Activated effector memory CD4-positive, alpha-beta T cell treated with Interleukin-2 at 50 U/mL for 16 hours (primary cell): ENCODE measurements at regions not wholly inside any gene's neighbourhood (a gene's known extent, or its start where the extent isn't known, plus 50 kb on each side); places are given as distances from the start of the nearest gene placed in this dataset.
A peak's percentile ranks its signal among the peaks of the same experiment; 100 is the strongest.
"Not testable (repeated sequence)": the region's sequence is repeated elsewhere in the genome, so short reads cannot be mapped to it uniquely, and the experiment has no call there.

Source experiments
- DNase-seq: peaks from one replicate; pipeline ENCODE4 v3.0.0-alpha.2; 2020

GRCh38 chr1:19024532-19024931 is 68.1 kb upstream of the IFFO2 start:
- DNase-seq, result no peak

DNA sequence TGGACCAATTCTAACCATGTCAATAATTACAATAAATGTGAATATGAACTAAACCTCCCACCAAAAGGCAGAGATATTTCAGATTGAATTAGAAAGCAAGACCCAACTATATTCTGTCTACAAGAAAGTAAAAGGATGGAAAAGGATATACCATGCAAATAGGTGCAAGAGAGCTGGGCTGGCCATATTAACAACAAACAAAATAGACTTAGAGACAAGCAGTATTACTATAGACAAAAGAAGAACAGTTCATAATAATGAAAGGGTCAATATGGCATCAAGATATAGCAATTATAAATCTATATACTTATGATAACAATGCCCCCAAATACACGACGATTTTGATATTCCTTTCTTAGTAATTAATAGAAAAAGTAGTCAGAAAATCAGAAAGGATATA is 67.3 kb upstream of the IFFO2 start:
- DNase-seq, result no peak

DNA sequence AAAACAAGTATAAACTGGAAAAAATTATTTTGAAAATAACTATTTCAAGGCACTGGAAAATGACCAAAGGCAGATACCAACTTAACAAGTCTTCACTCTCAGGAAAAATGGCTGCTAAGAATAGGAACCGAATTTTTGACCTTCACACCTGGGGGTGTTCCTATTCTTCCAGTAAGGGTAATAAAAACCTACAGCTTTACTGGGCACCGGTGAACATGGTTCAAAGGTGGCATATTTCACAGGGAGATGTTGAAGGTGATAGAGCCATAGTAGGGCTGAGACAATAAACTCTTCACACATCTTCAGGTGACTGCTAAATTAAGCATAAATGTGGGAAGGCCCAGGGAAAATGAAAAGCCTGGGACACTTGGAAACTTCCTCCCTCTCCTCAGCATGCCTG is 65.4 kb upstream of the IFFO2 start:
- DNase-seq, result no peak

- DNase-seq, result not testable (repeated sequence)
These were observed 62.8 kb upstream of the IFFO2 start for GRCh38 chr1:19019288-19019687.

DNA sequence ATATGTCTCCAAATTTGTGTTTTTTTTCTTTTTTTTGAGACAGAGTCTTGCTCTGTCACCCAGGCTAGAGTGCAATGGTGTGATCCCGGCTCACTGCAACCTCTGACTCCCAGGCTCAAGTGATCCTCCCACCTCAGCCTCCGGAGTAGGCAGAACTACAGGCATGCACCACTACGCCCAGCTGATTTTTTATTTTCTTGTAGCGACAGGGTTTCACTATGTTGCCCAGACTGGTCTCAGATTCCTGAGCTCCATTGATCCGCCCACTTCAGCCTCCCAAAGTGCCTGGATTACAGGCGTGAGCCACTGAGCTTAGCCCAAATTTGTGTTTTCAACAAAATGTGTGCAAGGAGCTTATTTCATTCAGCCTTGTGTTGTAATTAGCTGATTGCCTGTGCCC is 59.0 kb upstream of the IFFO2 start:
- no peak for DNase-seq

GRCh38 chr1:19014765-19015164 is 58.3 kb upstream of the IFFO2 start:
- DNase-seq, result no peak

GRCh38 chr1:19013826-19014548 is 57.5 kb upstream of the IFFO2 start:
- no peak for DNase-seq

GRCh38 chr1:19011845-19012231 is 55.4 kb upstream of the IFFO2 start:
- DNase-seq, result no peak

DNA sequence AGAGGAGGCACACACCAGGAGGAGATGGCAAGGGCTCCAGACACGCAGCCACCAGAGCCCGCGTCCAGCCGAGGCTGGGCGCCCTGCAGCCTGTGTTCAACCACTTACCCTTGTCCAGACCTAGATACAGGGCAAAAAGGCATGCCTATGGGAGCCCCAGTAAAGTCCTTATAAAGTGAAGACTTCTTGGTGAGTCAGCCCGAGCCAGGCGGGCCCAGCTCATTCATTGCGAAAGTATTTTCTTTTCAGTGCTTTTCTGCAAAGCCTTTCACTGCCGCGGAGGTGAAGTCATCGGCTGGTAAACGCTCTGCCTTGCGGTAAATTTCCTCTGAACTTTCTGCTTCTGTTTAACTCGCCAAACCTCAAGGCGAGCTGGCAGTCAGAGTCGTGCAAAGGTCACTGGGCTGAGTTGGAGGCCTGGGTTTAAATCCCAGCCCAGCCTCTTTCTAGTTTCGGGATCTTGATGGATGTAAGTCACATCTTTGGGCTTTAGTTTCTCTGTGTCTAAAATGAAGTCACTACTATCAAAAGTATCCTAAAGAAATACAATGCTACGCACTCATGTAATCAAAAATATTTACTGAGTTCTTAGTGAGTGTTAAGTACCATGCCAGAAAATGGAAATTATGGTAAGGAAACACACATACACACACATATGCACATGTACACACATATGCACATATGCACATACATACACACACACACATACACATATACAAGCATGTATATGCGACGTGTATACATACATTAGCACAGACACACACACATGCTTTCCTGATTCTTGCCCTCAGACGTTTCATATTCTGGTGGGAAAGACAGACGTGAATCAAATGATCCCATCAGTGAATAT is 54.7 kb upstream of the IFFO2 start:
- DNase-seq, result peak; percentile 54

DNA sequence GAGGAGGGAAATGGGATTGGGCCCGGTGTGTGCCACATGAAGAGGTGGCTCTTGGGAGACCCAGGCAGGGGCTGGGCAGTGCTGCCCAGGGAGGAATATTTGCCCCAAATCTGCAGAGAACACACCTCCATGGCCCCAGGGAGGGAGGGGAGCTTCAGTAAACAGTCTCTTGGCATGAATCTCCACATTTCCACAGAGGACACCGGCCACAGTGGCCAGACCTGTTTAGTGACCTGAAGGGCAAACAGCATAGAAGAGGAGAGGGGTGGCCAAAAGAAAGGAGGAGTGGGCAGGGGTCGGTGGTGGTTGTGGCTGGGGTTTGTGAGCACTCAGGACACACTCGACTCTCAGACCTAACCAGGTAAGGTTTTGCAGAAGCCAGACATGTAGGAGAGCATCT is 54.0 kb upstream of the IFFO2 start:
- no peak for DNase-seq

- DNase-seq, result no peak
These were observed 53.4 kb upstream of the IFFO2 start for GRCh38 chr1:19009882-19010321.

DNA sequence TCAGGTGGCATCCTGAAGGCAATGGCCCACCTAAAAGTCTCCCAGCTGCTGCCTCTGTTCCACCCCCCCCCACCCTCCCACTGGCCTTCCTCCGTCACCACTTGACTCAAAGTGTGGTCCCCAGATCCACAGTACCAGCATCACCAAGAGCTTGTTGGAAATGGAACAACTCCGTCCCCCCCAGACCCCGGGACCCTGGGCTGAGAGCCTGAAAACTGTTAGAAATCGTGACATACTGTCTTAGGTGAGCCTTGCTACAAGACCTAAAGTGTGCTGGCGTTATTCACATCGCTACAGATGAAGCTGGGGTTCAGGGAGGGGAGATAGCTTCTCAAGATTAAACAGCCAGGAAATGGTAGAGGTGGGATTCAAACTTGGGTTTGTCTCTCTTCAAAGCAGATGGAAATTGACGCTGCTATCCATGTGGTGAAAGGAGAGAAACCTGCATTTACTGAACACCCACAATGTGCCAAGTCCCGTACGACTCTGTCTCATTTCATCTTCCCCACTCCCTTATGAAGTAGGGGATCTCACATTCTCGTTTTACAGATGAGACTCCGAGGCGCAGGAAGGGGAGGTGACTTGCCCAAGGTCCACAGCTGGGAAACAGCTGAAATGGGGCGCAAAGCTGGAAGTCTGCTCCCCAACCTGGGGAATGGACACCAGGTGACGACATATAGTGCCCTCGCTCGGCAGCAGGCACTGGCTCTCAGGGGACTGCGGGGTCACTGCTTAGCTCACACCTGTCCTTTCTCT is 52.8 kb upstream of the IFFO2 start:
- DNase-seq, result no peak

DNA sequence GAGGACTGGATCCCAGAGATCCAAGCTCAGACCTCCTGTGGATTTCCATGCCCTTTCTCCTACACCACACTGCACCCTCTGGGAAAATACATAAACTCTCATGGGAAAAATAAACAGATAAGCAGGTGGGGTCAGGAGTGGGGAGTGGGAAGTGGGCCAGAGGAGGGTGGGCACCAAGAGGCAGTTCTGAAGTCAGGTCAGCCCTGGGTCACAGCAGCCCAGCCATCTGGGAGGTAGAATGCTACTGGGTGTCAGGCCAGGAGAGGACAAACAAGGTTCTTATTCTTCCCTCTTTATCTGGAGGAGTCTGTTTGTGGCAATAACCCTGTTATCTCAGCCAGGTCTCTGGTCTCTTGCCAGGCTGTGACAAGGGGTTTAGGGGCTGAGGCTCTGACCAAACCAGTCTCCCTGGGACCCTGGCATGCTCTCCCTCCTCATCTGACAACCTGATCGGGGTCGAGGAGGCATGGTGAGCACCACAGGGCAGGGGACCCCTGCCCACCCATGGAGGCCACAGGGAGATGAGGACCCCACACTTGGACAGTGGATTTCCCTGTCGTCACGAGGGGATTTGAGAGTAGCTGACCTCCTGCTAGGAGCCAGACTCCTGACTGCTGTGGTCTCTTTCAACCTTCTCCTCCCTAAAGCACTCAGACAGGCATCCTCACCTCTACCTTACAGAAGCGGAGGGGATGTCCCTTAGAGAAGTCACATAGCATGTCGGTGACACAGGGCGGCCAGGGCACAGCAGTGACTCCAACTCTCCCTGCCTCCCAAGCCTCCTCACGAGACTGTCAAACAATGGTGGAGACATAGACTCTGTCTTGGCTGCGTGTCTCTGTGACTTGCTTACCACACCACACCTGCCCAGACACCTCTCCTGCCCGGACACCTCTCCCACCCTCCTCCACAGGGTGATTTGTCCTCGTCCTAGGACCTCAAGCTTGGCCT is 51.3 kb upstream of the IFFO2 start:
- DNase-seq, result no peak

GRCh38 chr1:19006837-19007271 is 50.4 kb upstream of the IFFO2 start:
- no peak for DNase-seq
